Liver (tissue), 3 donors: ENCODE measurements at regions not wholly inside any gene's neighbourhood (a gene's known extent, or its start where the extent isn't known, plus 50 kb on each side); places are given as distances from the start of the nearest gene placed in this dataset.

ENCODE experiments used
- CTCF ChIP-seq: fragments of 150-350 bp; IDR thresholded peaks from 2 replicates; pipeline ENCODE4 v1.5.1; 2017; ENCODE audit warnings: improper control_type of control experiment, low read depth, low read length; ENCODE audit not compliant: missing input control
- EGR1 ChIP-seq, 2 donors: IDR thresholded peaks; 2 replicates each; pipeline ENCODE4 v1.6.1; 2016 to 2018; ENCODE audit warnings: antibody characterized with exemption in 2 of 2, low read depth in 2 of 2
- FOXA1 ChIP-seq: IDR thresholded peaks from 2 replicates; pipeline ENCODE4 v1.6.1; 2016; ENCODE audit warnings: antibody characterized with exemption
- HNF4A ChIP-seq, 2 donors: conservative IDR thresholded peaks; 2 replicates each; pipeline ENCODE4 v1.6.1; 2016; ENCODE audit warnings: antibody characterized with exemption in 2 of 2, mild to moderate bottlenecking in 2 of 2
- RAD21 ChIP-seq, 2 donors: IDR thresholded peaks; 2 replicates each; pipeline ENCODE4 v1.6.1; 2016; ENCODE audit warnings: antibody characterized with exemption in 2 of 2, mild to moderate bottlenecking in 2 of 2
- RXRA ChIP-seq, 2 donors: IDR thresholded peaks; 2 replicates each; pipeline ENCODE4 v1.6.1; 2017 to 2018; ENCODE audit warnings: antibody characterized with exemption in 2 of 2, mild to moderate bottlenecking in 1 of 2
- SP1 ChIP-seq: IDR thresholded peaks from 2 replicates; pipeline ENCODE4 v1.6.1; 2018; ENCODE audit warnings: antibody characterized with exemption, mild to moderate bottlenecking
- TAF1 ChIP-seq: conservative IDR thresholded peaks from 2 replicates; pipeline ENCODE4 v1.6.1; 2016; ENCODE audit warnings: antibody characterized with exemption, mild to moderate bottlenecking
- YY1 ChIP-seq: IDR thresholded peaks from 2 replicates; pipeline ENCODE4 v1.6.1; 2016; ENCODE audit warnings: antibody characterized with exemption, mild to moderate bottlenecking
- ZBTB33 ChIP-seq: IDR thresholded peaks from 2 replicates; pipeline ENCODE4 v1.6.1; 2016; ENCODE audit warnings: antibody characterized with exemption
- TF ChIP-seq, protein P1 (sequence below): IDR thresholded peaks from 2 replicates; pipeline ENCODE4 v1.6.1; 2016; ENCODE audit warnings: antibody characterized with exemption
- TF ChIP-seq, protein P2 (sequence below): IDR thresholded peaks from 2 replicates; pipeline ENCODE4 v1.6.1; 2016; ENCODE audit warnings: antibody characterized with exemption, mild to moderate bottlenecking
- donor health status: healthy.
- donor health status: healthy.

- TF ChIP-seq CTCF = no peak
- TF ChIP-seq HNF4A (conservative IDR thresholded peaks at IDR 0.05) = no peak
- TF ChIP-seq ZBTB33 = no peak
- TF ChIP-seq SP1 = no peak
- no peak for TF ChIP-seq YY1
- TF ChIP-seq RAD21 (IDR thresholded peaks at IDR 0.05) = no peak
- no peak for TF ChIP-seq EGR1 (IDR thresholded peaks at IDR 0.05; ENCODE audit: low read depth in 2 of 2)
- TF ChIP-seq, protein P1, sequence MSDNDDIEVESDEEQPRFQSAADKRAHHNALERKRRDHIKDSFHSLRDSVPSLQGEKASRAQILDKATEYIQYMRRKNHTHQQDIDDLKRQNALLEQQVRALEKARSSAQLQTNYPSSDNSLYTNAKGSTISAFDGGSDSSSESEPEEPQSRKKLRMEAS = no peak
- no peak for TF ChIP-seq FOXA1
- TF ChIP-seq, protein P2, sequence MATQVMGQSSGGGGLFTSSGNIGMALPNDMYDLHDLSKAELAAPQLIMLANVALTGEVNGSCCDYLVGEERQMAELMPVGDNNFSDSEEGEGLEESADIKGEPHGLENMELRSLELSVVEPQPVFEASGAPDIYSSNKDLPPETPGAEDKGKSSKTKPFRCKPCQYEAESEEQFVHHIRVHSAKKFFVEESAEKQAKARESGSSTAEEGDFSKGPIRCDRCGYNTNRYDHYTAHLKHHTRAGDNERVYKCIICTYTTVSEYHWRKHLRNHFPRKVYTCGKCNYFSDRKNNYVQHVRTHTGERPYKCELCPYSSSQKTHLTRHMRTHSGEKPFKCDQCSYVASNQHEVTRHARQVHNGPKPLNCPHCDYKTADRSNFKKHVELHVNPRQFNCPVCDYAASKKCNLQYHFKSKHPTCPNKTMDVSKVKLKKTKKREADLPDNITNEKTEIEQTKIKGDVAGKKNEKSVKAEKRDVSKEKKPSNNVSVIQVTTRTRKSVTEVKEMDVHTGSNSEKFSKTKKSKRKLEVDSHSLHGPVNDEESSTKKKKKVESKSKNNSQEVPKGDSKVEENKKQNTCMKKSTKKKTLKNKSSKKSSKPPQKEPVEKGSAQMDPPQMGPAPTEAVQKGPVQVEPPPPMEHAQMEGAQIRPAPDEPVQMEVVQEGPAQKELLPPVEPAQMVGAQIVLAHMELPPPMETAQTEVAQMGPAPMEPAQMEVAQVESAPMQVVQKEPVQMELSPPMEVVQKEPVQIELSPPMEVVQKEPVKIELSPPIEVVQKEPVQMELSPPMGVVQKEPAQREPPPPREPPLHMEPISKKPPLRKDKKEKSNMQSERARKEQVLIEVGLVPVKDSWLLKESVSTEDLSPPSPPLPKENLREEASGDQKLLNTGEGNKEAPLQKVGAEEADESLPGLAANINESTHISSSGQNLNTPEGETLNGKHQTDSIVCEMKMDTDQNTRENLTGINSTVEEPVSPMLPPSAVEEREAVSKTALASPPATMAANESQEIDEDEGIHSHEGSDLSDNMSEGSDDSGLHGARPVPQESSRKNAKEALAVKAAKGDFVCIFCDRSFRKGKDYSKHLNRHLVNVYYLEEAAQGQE = no peak
- TF ChIP-seq RXRA (IDR thresholded peaks at IDR 0.05) = no peak
- TF ChIP-seq TAF1 = no peak
These were observed 69.7 kb upstream of the POU3F3 start for GRCh38 chr2:104784264-104784663.
